ENCODE measurements at regions not wholly inside any gene's neighbourhood (a gene's known extent, or its start where the extent isn't known, plus 50 kb on each side); places are given as distances from the start of the nearest gene placed in this dataset.

DNA sequence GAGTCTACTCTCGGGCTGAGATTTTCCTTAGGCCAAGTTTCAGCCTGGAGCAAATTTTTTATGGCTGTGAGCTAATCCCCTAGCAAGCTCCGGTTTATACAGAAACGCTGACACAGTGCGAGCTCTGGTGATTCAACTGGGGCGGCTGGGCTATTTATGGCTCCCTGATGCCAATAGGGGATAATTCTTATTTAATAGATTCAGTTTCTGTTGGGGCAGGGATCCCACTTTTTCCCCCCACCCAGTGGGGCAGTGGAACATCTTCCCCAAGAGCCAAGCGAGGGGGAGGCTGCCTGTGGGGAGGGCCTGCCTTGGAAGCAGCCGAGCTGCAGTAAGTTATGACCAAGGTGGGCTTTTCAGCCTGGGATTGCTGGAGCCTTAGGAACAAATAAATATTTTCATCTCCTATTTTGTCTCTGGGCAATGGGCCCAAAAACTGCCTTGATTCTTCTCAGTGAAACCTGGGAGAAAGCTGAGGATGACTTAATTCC is 129.1 kb downstream of the MACROH2A1 start:
- TF ChIP-seq, protein P1, sequence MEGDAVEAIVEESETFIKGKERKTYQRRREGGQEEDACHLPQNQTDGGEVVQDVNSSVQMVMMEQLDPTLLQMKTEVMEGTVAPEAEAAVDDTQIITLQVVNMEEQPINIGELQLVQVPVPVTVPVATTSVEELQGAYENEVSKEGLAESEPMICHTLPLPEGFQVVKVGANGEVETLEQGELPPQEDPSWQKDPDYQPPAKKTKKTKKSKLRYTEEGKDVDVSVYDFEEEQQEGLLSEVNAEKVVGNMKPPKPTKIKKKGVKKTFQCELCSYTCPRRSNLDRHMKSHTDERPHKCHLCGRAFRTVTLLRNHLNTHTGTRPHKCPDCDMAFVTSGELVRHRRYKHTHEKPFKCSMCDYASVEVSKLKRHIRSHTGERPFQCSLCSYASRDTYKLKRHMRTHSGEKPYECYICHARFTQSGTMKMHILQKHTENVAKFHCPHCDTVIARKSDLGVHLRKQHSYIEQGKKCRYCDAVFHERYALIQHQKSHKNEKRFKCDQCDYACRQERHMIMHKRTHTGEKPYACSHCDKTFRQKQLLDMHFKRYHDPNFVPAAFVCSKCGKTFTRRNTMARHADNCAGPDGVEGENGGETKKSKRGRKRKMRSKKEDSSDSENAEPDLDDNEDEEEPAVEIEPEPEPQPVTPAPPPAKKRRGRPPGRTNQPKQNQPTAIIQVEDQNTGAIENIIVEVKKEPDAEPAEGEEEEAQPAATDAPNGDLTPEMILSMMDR (IDR thresholded peaks at IDR 0.05): no peak
- Histone ChIP-seq H3K4me1 (no peaks in the 10 kb centered on the region), H3K4me3 (no peak overlapping the region), H3K27ac (no peak overlapping the region), H3K36me3 (no peaks in the 10 kb centered on the region), H3K27me3 (no peaks in the 10 kb centered on the region), H3K9me3 (no peaks in the 10 kb centered on the region)
- no peak for DNase-seq
- 83 to 93% methylated on average over 7 of the region's 7 CpGs for WGBS, 2 donors
- intact Hi-C loops (cut with DNase I): no loop called here
- no peak for ATAC-seq
- FAIRE-seq: no peak

DNA sequence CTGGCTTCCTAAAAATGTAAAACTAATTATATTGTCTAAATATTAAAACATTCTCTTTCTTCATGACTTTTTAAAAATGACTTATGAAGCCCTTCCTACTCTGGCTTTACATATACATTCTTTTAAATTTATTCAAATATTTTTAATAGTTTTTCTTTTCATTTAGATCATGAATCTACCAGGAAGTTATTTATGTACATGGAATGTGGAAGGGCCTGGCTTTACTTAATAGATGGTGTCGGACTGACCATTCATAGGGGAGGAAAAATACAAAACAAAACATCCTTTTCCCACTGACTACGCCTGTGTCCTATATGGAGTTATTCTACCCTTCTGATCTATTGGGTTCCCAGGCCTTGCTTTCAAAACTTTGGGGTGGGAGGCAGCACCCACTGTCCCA is 129.8 kb downstream of the MACROH2A1 start:
- DNase-seq (no peak), FAIRE-seq (peak; percentile 45), ATAC-seq (no peak)
- 87 to 92% methylated on average over 2 of the region's 2 CpGs for WGBS, 2 donors
- no peak overlapping the region for H3K4me3 ChIP-seq
- no peaks in the 10 kb centered on the region for H3K27me3 ChIP-seq
- no peaks in the 10 kb centered on the region for H3K36me3 ChIP-seq
- H3K9me3 ChIP-seq: no peaks in the 10 kb centered on the region
- no peaks in the 10 kb centered on the region for H3K4me1 ChIP-seq
- H3K27ac ChIP-seq: no peak overlapping the region
- intact Hi-C loops (cut with DNase I): no loop called here
- TF ChIP-seq, protein P1 (IDR thresholded peaks at IDR 0.05): no peak

DNA sequence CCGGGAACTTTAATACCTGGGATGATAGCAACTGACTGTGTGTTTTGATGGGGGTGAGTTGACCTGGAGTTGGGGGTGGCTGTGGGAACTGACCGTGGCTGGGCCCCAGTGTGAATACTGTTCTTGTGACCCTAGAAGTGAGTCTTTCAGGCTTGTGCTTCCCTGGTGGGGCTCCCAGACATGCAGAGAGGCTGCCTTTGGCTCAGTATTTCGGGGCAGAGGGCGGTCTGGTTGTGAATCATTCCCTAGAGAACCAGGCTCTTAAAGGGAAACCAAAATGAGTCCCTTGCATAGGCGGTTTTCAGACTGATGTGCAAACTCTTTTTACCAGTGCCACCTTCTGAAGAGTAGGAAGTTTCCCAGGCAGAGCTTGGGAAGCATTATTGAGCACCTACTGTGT is 132.1 kb downstream of the MACROH2A1 start:
- TF ChIP-seq, protein P1 (IDR thresholded peaks at IDR 0.05): no peak
- Histone ChIP-seq H3K4me1 (no peaks in the 10 kb centered on the region), H3K36me3 (no peaks in the 10 kb centered on the region), H3K27me3 (no peaks in the 10 kb centered on the region), H3K9me3 (no peaks in the 10 kb centered on the region), H3K27ac (no peak overlapping the region), H3K4me3 (no peak overlapping the region)
- 63 to 73% methylated on average over 5 of the region's 5 CpGs for WGBS, 2 donors
- FAIRE-seq (no peak), DNase-seq (no peak), ATAC-seq (no peak)
- intact Hi-C loops (cut with DNase I): no loop called here

DNA sequence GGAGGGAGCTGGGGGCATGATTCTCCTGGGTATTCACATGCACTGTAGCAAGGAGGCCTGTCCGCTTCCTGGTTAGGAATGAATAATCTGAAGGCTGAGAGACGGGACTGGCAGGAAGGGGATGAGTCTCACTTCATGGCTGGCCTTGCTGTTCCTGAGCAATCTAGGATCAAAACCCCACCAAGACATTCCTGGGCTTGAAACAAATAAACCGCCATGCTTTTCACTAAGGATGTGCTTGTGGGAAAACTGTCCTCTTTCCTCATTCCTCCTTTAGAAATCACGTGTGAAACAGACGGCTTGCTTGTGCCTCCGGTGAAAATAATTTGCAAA is 132.8 kb downstream of the MACROH2A1 start:
- no peaks in the 10 kb centered on the region for H3K27me3 ChIP-seq
- FAIRE-seq: no peak
- no peak overlapping the region for H3K4me3 ChIP-seq
- DNase-seq: no peak
- no peak overlapping the region for H3K27ac ChIP-seq
- no peaks in the 10 kb centered on the region for H3K4me1 ChIP-seq
- WGBS, 2 donors: 54% methylated on average over 6 of the region's 6 CpGs
- no peaks in the 10 kb centered on the region for H3K36me3 ChIP-seq
- H3K9me3 ChIP-seq: no peaks in the 10 kb centered on the region
- ATAC-seq: no peak
- TF ChIP-seq, protein P1 (IDR thresholded peaks at IDR 0.05): no peak
- intact Hi-C loops (cut with DNase I): no loop called here

DNA sequence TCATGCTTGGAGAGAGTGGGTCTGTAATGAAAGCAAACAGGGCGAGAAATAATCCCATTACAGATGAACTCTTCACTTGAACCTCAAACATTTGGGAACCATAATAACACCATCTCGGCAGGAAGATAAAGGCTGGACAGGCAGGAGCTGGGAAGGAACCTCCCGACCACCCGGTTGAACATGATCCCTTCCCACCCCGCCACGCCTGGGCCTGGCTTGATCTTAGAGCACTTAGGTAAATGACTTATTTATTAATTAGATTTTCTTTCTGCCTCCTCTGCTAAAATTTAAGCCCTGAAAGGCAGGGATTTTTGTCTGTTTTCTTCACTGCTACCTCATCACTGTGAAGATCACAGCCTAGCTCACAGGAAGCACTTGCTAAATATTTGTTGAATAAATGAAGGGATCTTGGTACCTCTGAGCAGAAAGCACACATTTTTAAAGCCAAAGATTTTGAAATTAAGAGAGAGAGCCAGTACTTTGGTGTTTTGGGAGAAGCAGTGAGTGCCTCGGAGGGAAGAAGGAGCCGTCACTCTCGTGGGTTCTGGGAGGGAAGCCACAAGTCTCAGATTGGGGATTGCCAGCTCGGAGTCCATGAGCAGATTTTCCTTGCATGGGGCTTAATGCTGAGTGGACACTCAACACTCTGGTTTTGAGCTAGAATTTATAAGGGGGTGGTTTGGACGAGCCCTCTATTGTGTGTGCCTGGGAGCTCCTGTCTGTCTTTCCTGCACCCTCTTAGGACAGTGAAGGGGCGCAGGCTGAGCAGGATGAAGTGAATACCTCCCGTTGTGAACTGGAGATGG is 133.3 kb downstream of the MACROH2A1 start:
- no peak for ATAC-seq

More for the DNA sequence above, 133.3 kb downstream of the MACROH2A1 start:
- 75 to 81% methylated on average over 13 of the region's 13 CpGs for WGBS, 2 donors
- DNase-seq: no peak
- no peak overlapping the region for H3K27ac ChIP-seq
- H3K9me3 ChIP-seq: no peaks in the 10 kb centered on the region
- no peaks in the 10 kb centered on the region for H3K27me3 ChIP-seq
- FAIRE-seq: no peak
- intact Hi-C loops (cut with DNase I): no loop called here
- TF ChIP-seq, protein P1 (IDR thresholded peaks at IDR 0.05): no peak
- H3K36me3 ChIP-seq: no peaks in the 10 kb centered on the region
- H3K4me3 ChIP-seq: no peak overlapping the region
- no peaks in the 10 kb centered on the region for H3K4me1 ChIP-seq

Data from pancreas (tissue), 10 donors.